CD14-positive monocyte (primary cell): ENCODE measurements at regions not wholly inside any gene's neighbourhood (a gene's known extent, or its start where the extent isn't known, plus 50 kb on each side); places are given as distances from the start of the nearest gene placed in this dataset.

Experiments
- DNase-seq, 3 donors: peaks; one replicate each; pipeline ENCODE4 v3.0.0-alpha.2; 2011 to 2022
- H2AFZ ChIP-seq: 2 replicates; pipeline ENCODE4 v1.6.0; 2012; ENCODE audit warnings: mild to moderate bottlenecking, low read depth, low read length, inconsistent platforms; ENCODE audit not compliant: insufficient read depth, poor library complexity, severe bottlenecking
- H3K27ac ChIP-seq, 2 donors: 1 replicate in 1 of 2; 2 replicates in 1 of 2; pipeline ENCODE4 v1.5.1; 2012 to 2013; ENCODE audit warnings: low read length in 2 of 2, control low read depth in 1 of 2, inconsistent platforms in 1 of 2, low read depth in 1 of 2, mild to moderate bottlenecking in 1 of 2
- H3K27me3 ChIP-seq, 2 donors: one replicate each; pipeline versions ENCODE4 v1.6.0 to v1.6.1; 2011 to 2013; ENCODE audit warnings: low read length in 2 of 2; ENCODE audit not compliant: control insufficient read depth in 2 of 2, insufficient read depth in 2 of 2
- H3K36me3 ChIP-seq, 2 donors: replicated peaks in 1 of 2; 1 replicate in 1 of 2; 2 replicates in 1 of 2; pipeline versions ENCODE4 v1.5.1 to v1.6.1; 2012 to 2013; ENCODE audit warnings: low read length in 2 of 2, control low read depth in 1 of 2, inconsistent platforms in 1 of 2, mild to moderate bottlenecking in 1 of 2; ENCODE audit not compliant: insufficient read depth in 2 of 2, control insufficient read depth in 1 of 2
- H3K4me1 ChIP-seq, 2 donors: 1 replicate in 1 of 2; 2 replicates in 1 of 2; pipeline versions ENCODE4 v1.5.1 to v1.6.1; 2012 to 2013; ENCODE audit warnings: low read length in 2 of 2, control low read depth in 1 of 2, inconsistent platforms in 1 of 2, mild to moderate bottlenecking in 1 of 2, moderate library complexity in 1 of 2; ENCODE audit not compliant: insufficient read depth in 2 of 2, control insufficient read depth in 1 of 2
- H3K4me2 ChIP-seq: replicated peaks from 2 replicates; pipeline ENCODE3; 2012; ENCODE audit warnings: low read length, moderate library complexity, mild to moderate bottlenecking; ENCODE audit not compliant: poor library complexity, severe bottlenecking; ENCODE audit errors: extremely low read depth
- H3K4me3 ChIP-seq, 3 experiments: fragments of 200-600 bp in 1 of 3; sonication (generic) in 1 of 3; replicated peaks in 1 of 3; 1 replicate in 2 of 3; 2 replicates in 1 of 3; pipeline ENCODE4 v1.5.1; 2011 to 2013; ENCODE audit warnings: low read length in 3 of 3, mild to moderate bottlenecking in 3 of 3, control low read depth in 2 of 3, low read depth in 2 of 3, inconsistent platforms in 1 of 3, moderate library complexity in 1 of 3
- H3K79me2 ChIP-seq: 2 replicates; pipeline ENCODE4 v1.6.0; 2012; ENCODE audit warnings: mild to moderate bottlenecking, control low read depth, inconsistent platforms, low read length, moderate library complexity; ENCODE audit not compliant: insufficient read depth
- H3K9ac ChIP-seq: 2 replicates; pipeline ENCODE4 v1.6.0; 2017; ENCODE audit warnings: low read length, mild to moderate bottlenecking; ENCODE audit not compliant: insufficient read depth, poor library complexity, severe bottlenecking
- H3K9me3 ChIP-seq, 2 donors: replicated peaks in 1 of 2; 1 replicate in 1 of 2; 2 replicates in 1 of 2; pipeline versions ENCODE4 v1.5.1 to v1.6.1; 2012 to 2013; ENCODE audit warnings: low read length in 2 of 2, control low read depth in 1 of 2; ENCODE audit not compliant: control insufficient read depth in 1 of 2, insufficient read depth in 1 of 2
- H4K20me1 ChIP-seq: 2 replicates; pipeline ENCODE4 v1.6.0; 2012; ENCODE audit warnings: mild to moderate bottlenecking, low read length, control low read depth, moderate library complexity; ENCODE audit not compliant: insufficient read depth
- H3K27ac Mint-ChIP-seq, 7 donors: one replicate each; pipeline ENCODE4 v1.8.0; 2020; ENCODE audit warnings: mild to moderate bottlenecking in 7 of 7, mixed read lengths in 7 of 7, moderate library complexity in 6 of 7, inconsistent platforms in 2 of 7
- H3K27me3 Mint-ChIP-seq, 3 donors: one replicate each; pipeline ENCODE4 v1.8.0; 2021 to 2022; ENCODE audit warnings: low read depth in 3 of 3, mild to moderate bottlenecking in 3 of 3, mixed read lengths in 3 of 3, moderate library complexity in 3 of 3, inconsistent platforms in 1 of 3
- H3K36me3 Mint-ChIP-seq, 2 donors: one replicate each; pipeline ENCODE4 v1.8.0; 2020; ENCODE audit warnings: mixed read lengths in 2 of 2, inconsistent platforms in 1 of 2, mild to moderate bottlenecking in 1 of 2
- H3K4me1 Mint-ChIP-seq: one replicate; pipeline ENCODE4 v1.8.0; 2020; ENCODE audit warnings: mild to moderate bottlenecking, mixed read lengths
- H3K4me3 Mint-ChIP-seq, 2 donors: one replicate each; pipeline ENCODE4 v1.8.0; 2020; ENCODE audit warnings: mild to moderate bottlenecking in 2 of 2, mixed read lengths in 2 of 2, moderate library complexity in 1 of 2
- H3K9me3 Mint-ChIP-seq, 7 donors: one replicate each; pipeline ENCODE4 v1.8.0; 2020 to 2022; ENCODE audit warnings: mixed read lengths in 7 of 7, mild to moderate bottlenecking in 6 of 7, moderate library complexity in 6 of 7, inconsistent platforms in 2 of 7
- WGBS: methylation state at CpG from one replicate; pipeline ENCODE4 v1.1.5; 2013; ENCODE audit warnings: missing lambda C conversion rate; ENCODE audit not compliant: insufficient coverage; 5-methylcytosine and 5-hydroxymethylcytosine counted together
- intact Hi-C, 2 donors: fragments of 100-400 bp; cut with micrococcal nuclease; formaldehyde crosslinking; loops; one replicate each; pipeline versions ENCODE4 v1.15.0 to v1.15.1; 2023
- TF ChIP-seq, protein P1 (sequence below): fragments of 200-600 bp; IDR thresholded peaks from one replicate; pipeline ENCODE4 v1.8.0; 2022; ENCODE audit warnings: antibody characterized with exemption, mild to moderate bottlenecking

DNA sequence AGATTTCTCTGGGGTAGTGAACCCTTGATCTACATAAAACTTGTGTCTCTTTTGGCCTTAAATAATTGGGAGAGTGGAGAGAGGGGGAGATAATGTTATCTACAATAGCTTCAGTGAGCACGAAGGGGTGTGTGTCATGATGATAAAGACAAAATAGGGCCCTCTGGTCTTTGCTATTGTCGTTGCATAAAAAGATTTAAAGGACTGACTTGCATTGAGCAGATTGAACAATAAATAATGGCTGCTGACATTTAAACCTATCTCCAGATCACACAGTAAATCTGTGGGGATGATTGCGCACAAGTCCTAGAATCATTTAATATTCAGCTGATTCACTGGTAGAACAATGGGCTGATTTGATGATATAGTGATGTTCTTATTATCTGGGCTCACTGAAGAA lies 71.3 kb upstream of the GAP43 start:
- Histone ChIP-seq H3K9ac (no peak overlapping the region), H3K36me3 (no peaks in the 10 kb centered on the region), H3K4me3 (no peak overlapping the region), H3K4me2 (no peak overlapping the region), H3K27ac (no peak overlapping the region), H3K79me2 (no peaks in the 10 kb centered on the region), H4K20me1 (no peaks in the 10 kb centered on the region), H3K27me3 (no peaks in the 10 kb centered on the region), H3K9me3 (no peaks in the 10 kb centered on the region), H3K4me1 (no peaks in the 10 kb centered on the region), H2AFZ (no peak overlapping the region)
- no peak for DNase-seq
- Mint-ChIP-seq H3K4me3 (no peak overlapping the region), H3K36me3 (no peaks in the 10 kb centered on the region), H3K4me1 (no peaks in the 10 kb centered on the region), H3K9me3 (peaks cover 0 to 4% (median 0%) of the 10 kb centered on the region in 7 donors), H3K27ac (no peak overlapping the region), H3K27me3 (peaks cover 0 to 2% (median 1%) of the 10 kb centered on the region in 3 donors)
- no CpG with 5 or more reads among the region's 3 CpGs for WGBS
- intact Hi-C loops: no loop called here
- TF ChIP-seq, protein P1, sequence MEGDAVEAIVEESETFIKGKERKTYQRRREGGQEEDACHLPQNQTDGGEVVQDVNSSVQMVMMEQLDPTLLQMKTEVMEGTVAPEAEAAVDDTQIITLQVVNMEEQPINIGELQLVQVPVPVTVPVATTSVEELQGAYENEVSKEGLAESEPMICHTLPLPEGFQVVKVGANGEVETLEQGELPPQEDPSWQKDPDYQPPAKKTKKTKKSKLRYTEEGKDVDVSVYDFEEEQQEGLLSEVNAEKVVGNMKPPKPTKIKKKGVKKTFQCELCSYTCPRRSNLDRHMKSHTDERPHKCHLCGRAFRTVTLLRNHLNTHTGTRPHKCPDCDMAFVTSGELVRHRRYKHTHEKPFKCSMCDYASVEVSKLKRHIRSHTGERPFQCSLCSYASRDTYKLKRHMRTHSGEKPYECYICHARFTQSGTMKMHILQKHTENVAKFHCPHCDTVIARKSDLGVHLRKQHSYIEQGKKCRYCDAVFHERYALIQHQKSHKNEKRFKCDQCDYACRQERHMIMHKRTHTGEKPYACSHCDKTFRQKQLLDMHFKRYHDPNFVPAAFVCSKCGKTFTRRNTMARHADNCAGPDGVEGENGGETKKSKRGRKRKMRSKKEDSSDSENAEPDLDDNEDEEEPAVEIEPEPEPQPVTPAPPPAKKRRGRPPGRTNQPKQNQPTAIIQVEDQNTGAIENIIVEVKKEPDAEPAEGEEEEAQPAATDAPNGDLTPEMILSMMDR: no peak

DNA sequence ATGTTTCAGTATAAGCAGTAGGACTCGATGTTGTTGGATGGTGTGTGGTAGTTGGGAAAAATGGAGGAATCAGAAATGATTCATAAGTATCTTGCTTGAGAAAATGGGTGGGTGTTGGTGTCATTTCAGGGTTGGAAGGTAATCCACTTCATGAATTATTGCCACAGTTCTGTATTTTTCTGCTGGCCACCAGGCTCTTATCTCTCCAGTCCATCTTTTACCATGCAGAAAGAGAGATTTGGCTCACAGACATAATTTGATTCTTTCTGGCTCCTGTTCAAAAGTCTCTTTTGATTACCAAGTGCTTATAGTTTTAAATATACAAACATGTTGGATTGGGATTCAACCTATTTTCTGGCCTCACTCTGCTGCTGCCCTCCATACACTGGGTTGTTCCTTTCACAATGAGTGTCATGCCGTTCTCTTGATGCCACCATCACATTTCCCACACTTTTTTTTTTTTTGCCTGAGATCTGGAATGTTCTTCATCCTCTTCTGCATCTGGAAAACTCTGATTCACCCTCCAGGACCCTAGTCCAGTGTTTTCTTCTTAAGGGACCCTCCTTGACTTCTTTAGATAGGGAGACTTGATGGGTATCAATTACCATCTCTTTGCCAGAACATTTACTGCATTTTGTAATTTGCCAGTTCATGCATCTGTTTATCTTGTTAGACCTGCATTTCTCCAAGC lies 69.4 kb upstream of the GAP43 start:
- Mint-ChIP-seq H3K9me3 (peaks cover 0 to 4% (median 0%) of the 10 kb centered on the region in 7 donors), H3K4me1 (no peaks in the 10 kb centered on the region), H3K4me3 (no peak overlapping the region), H3K27me3 (peaks cover 0 to 2% (median 0%) of the 10 kb centered on the region in 3 donors), H3K36me3 (no peaks in the 10 kb centered on the region), H3K27ac (no peak overlapping the region)
- Histone ChIP-seq H3K4me2 (no peak overlapping the region), H3K27me3 (no peaks in the 10 kb centered on the region), H3K9me3 (no peaks in the 10 kb centered on the region), H3K4me1 (no peaks in the 10 kb centered on the region), H3K27ac (no peak overlapping the region), H3K36me3 (no peaks in the 10 kb centered on the region), H2AFZ (no peak overlapping the region), H3K9ac (no peak overlapping the region), H3K4me3 (no peak overlapping the region), H4K20me1 (no peaks in the 10 kb centered on the region), H3K79me2 (no peaks in the 10 kb centered on the region)
- TF ChIP-seq, protein P1: no peak
- intact Hi-C loops: no loop called here
- WGBS: 94% methylated on average over 2 of the region's 2 CpGs
- DNase-seq: no peak
